ENCODE measurements at regions not wholly inside any gene's neighbourhood (a gene's known extent, or its start where the extent isn't known, plus 50 kb on each side); places are given as distances from the start of the nearest gene placed in this dataset.
A peak's percentile ranks its signal among the peaks of the same experiment; 100 is the strongest.

DNA sequence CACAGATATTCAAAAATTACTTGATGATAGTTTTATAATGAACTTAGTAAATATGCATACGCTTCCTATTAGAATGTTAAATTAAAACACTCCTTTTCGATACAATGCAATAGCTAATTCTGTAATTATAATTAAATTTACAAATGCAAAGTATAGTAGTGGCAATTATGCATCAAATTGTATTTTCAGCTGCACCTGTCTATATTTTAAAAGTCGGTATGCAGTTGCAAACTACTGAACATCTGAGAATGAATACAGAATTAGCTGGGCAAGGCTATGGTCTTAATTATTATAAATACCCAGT, 110.4 kb upstream of the ARHGAP42 start:
- Histone ChIP-seq H3K9me3 (no peaks in the 10 kb centered on the region), H3K4me3 (no peak overlapping the region), H3K27me3 (no peaks in the 10 kb centered on the region), H3K27ac (no peak overlapping the region), H3K36me3 (no peaks in the 10 kb centered on the region), H3K4me1 (peaks cover 0 to 7% (median 0%) of the 10 kb centered on the region in 12 donors)
- 58 to 63% (median 60%) methylated on average over 3 of the region's 3 CpGs for WGBS, 4 donors
- no peak for DNase-seq
- intact Hi-C loops (cut with DNase I) = loop anchor here (1.0 to 10.0 kb wide), 13 partner anchors 106 to 356 kb away; partner anchors contain the start of gene ARHGAP42 (in 5 of the 10)
- no peak for ATAC-seq
- TF ChIP-seq POLR2A (IDR thresholded peaks at IDR 0.05) = no peak
- no peak for TF ChIP-seq CTCF (IDR thresholded peaks at IDR 0.05)

GRCh38 chr11:100578831-100579311, 108.2 kb upstream of the ARHGAP42 start:
- H3K27ac ChIP-seq = no peak overlapping the region
- DNase-seq = no peak

GRCh38 chr11:100581318-100581717, 105.8 kb upstream of the ARHGAP42 start:
- no peak overlapping the region for H3K4me3 ChIP-seq
- DNase-seq (no peak), ATAC-seq (peak in 1 of 4 donors; percentile 19)
- intact Hi-C loops (cut with DNase I) = loop anchor here in 1 of 10 donors (10.0 kb wide), 1 partner anchor 93 kb away; no protein-coding TSS in a partner anchor
- peaks cover 0 to 10% (median 2%) of the 10 kb centered on the region in 12 donors for H3K4me1 ChIP-seq
- TF ChIP-seq CTCF (IDR thresholded peaks at IDR 0.05) (no peak), POLR2A (IDR thresholded peaks at IDR 0.05) (no peak)
- 46 to 70% (median 51%) methylated on average over 4 of the region's 4 CpGs for WGBS, 4 donors
- no peaks in the 10 kb centered on the region for H3K9me3 ChIP-seq
- no peak overlapping the region for H3K27ac ChIP-seq
- no peaks in the 10 kb centered on the region for H3K27me3 ChIP-seq
- H3K36me3 ChIP-seq = no peaks in the 10 kb centered on the region

More at GRCh38 chr11:100578831-100579311, 108.2 kb upstream of the ARHGAP42 start:
- H3K4me3 ChIP-seq = no peak overlapping the region
- H3K4me1 ChIP-seq = peaks cover 0 to 7% (median 0%) of the 10 kb centered on the region in 12 donors
- intact Hi-C loops (cut with DNase I) = loop anchor here in 9 of 10 donors (5.0 to 10.0 kb wide), 5 partner anchors 103 to 353 kb away; partner anchors contain the start of gene ARHGAP42 (in 5 of the 9)
- ATAC-seq = no peak
- H3K27me3 ChIP-seq = no peaks in the 10 kb centered on the region
- H3K36me3 ChIP-seq = no peaks in the 10 kb centered on the region
- TF ChIP-seq POLR2A (IDR thresholded peaks at IDR 0.05) (no peak), CTCF (IDR thresholded peaks at IDR 0.05) (no peak)
- WGBS, 4 donors = 68 to 77% (median 74%) methylated on average over 5 of the region's 5 CpGs
- H3K9me3 ChIP-seq = no peaks in the 10 kb centered on the region

DNA sequence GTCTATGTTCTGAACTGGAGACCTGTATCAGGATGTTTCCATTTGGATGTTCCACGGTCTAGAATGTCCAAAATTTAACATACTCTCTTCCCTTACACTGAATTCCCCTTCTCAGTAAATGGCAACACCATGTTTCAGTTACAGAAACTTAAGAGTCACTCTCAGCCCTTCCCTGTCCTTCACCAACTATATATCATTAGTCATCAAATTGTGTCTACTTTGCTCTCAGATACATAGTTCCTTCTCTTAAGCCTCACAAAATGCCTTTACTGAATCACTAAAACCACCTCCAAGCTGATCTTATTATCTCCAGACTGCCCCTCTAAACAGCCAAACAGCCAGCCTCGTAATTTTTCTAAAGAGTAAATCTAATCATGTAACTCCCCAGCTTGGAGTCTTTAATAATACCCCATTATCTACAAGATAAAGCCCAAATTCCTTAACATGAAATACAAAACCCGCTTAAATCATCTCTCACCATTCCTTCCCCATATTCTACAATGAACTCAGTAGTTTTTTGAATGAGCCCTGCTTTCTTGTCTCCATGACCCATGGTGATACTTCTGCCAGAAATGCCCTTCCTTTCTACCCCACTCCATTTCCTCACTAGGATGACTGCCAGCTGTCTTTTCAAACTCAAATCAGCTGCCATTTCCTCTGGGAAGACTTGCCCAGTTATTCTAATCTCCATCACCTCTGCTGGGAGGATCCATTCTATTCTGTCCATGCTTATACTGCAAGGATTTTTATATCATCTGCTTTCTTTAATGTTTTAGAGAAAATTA, 102.7 kb upstream of the ARHGAP42 start:
- Histone ChIP-seq H3K9me3 (no peaks in the 10 kb centered on the region), H3K27me3 (no peaks in the 10 kb centered on the region), H3K4me3 (no peak overlapping the region), H3K36me3 (no peaks in the 10 kb centered on the region), H3K4me1 (peaks cover 0 to 10% (median 2%) of the 10 kb centered on the region in 12 donors), H3K27ac (no peak overlapping the region)
- DNase-seq (no peak), ATAC-seq (no peak)
- no peak for TF ChIP-seq POLR2A (IDR thresholded peaks at IDR 0.05)
- 73 to 78% (median 76%) methylated on average over 3 of the region's 3 CpGs for WGBS, 4 donors
- intact Hi-C loops (cut with DNase I) = loop anchor here in 1 of 10 donors (10.0 kb wide), 1 partner anchor 90 kb away; no protein-coding TSS in a partner anchor

Measured in heart left ventricle (tissue), 16 donors.